Stimulated activated naive B cell treated with anti-CD40 and anti-IgM and Interleukin-4, amounts not matched to agents 10 μg/mL and 1 μg/mL and 100 μg/mL, for 72 hours (primary cell): ENCODE measurements at regions not wholly inside any gene's neighbourhood (a gene's known extent, or its start where the extent isn't known, plus 50 kb on each side); places are given as distances from the start of the nearest gene placed in this dataset.

Source experiments
- ATAC-seq, 2 donors: fragments of 150-1000 bp; cut with Tn5 transposase; replicated peaks; 2 replicates each; pipeline ENCODE4 v1.10.0; 2021; ENCODE audit warnings: moderate library complexity in 1 of 2
- DNase-seq: peaks from one replicate; pipeline ENCODE4 v3.0.0; 2021
- H3K27ac Mint-ChIP-seq: one replicate; pipeline ENCODE4 v1.8.0; 2022; ENCODE audit warnings: mild to moderate bottlenecking, mixed read lengths
- H3K27me3 Mint-ChIP-seq, 2 donors: one replicate each; pipeline ENCODE4 v1.8.0; 2022; ENCODE audit warnings: mixed read lengths in 2 of 2
- H3K36me3 Mint-ChIP-seq, 2 donors: one replicate each; pipeline ENCODE4 v1.8.0; 2022; ENCODE audit warnings: mixed read lengths in 2 of 2, mild to moderate bottlenecking in 1 of 2
- H3K4me1 Mint-ChIP-seq, 2 donors: one replicate each; pipeline ENCODE4 v1.8.0; 2022; ENCODE audit warnings: mixed read lengths in 2 of 2, mild to moderate bottlenecking in 1 of 2
- H3K4me3 Mint-ChIP-seq, 2 donors: one replicate each; pipeline ENCODE4 v1.8.0; 2022; ENCODE audit warnings: mild to moderate bottlenecking in 2 of 2, mixed read lengths in 2 of 2, moderate library complexity in 1 of 2
- H3K9me3 Mint-ChIP-seq, 2 donors: one replicate each; pipeline ENCODE4 v1.8.0; 2022; ENCODE audit warnings: mixed read lengths in 2 of 2, mild to moderate bottlenecking in 1 of 2

DNA sequence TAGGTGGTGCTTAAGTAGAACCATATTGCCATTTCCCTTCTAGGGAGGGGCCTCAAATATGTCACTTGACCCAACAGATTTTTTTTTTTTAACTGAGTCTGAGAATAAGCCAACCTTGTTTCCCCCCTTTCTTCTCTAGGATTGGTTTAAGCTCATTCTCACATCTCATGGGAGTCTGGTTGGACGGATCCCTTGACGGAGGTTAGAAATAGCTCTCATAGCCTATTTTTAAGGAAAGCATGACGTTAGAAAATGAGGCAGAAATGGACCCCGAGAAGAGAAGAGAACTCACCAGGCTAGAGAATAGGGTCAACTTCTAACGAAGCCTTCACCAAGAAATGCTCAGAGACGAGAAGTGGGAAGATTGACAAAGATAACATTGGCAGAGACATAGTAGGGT is 95.1 kb upstream of the ZFHX3 start:
- Mint-ChIP-seq H3K27me3 (no peaks in the 10 kb centered on the region), H3K4me3 (no peak overlapping the region), H3K4me1 (no peaks in the 10 kb centered on the region), H3K9me3 (no peaks in the 10 kb centered on the region), H3K27ac (no peak overlapping the region), H3K36me3 (no peaks in the 10 kb centered on the region)
- no peak for ATAC-seq
- no peak for DNase-seq

DNA sequence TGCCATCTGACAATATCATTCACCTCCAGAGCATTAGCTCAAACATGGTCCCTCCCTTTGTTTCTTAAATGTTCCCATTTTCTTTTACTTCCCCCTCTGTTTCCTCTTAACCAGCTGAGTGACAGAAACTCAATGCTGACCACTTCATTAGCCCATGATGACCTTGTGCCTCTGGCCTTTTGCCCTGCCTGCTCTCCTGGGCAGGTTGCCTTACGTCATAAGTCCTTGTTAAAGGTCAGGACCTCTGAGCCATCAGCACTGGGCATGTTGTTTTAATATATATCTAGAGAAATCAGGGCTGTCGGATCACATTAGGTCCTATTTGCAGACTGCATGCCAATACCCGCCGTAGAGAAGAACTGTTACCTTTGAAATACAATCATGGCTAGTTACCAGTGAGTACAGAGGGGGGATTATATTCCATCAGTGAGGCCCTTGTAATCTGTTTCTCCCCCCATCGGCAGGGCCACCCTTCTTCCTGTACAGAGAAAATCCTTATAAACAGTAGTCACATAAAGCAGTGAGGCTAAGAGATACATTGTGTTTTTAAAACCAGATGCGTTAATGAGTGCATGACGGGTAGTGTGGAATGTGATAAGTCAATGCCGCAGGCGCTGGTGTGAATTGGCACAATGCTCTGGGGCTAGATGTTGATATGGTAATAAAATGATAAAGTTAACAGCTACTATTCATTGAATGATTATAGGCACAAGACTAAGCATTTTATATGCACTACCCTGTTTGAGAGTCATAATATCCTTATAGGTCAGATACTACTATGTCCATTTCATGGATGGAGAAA is 94.3 kb upstream of the ZFHX3 start:
- no peaks in the 10 kb centered on the region for H3K9me3 Mint-ChIP-seq
- no peaks in the 10 kb centered on the region for H3K36me3 Mint-ChIP-seq
- no peak for DNase-seq
- H3K27ac Mint-ChIP-seq: no peak overlapping the region
- H3K27me3 Mint-ChIP-seq: no peaks in the 10 kb centered on the region
- no peak for ATAC-seq
- H3K4me3 Mint-ChIP-seq: no peak overlapping the region
- no peaks in the 10 kb centered on the region for H3K4me1 Mint-ChIP-seq

DNA sequence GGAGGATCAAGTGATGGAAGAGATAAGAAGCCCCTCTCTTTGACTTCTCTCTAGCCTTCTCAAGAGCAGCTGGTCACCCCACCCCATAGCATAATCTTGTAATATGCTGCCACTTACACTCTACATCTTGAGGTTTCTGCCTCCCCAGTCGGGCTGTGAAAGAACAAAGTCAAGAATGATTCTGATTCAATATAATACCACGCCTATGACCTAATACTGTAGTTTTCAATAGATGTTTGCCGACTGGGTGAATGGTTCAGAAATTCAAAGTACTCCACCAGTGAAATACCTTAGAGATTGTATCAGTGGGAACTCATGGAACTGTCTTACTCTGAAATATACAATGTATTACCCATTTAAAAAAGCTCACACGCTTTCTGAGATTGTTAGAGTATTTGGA is 93.0 kb upstream of the ZFHX3 start:
- Mint-ChIP-seq H3K36me3 (peaks cover 0 to 2% of the 10 kb centered on the region in 2 donors), H3K4me3 (no peak overlapping the region), H3K9me3 (no peaks in the 10 kb centered on the region), H3K27ac (no peak overlapping the region), H3K4me1 (no peaks in the 10 kb centered on the region), H3K27me3 (no peaks in the 10 kb centered on the region)
- DNase-seq (no peak), ATAC-seq (no peak)

DNA sequence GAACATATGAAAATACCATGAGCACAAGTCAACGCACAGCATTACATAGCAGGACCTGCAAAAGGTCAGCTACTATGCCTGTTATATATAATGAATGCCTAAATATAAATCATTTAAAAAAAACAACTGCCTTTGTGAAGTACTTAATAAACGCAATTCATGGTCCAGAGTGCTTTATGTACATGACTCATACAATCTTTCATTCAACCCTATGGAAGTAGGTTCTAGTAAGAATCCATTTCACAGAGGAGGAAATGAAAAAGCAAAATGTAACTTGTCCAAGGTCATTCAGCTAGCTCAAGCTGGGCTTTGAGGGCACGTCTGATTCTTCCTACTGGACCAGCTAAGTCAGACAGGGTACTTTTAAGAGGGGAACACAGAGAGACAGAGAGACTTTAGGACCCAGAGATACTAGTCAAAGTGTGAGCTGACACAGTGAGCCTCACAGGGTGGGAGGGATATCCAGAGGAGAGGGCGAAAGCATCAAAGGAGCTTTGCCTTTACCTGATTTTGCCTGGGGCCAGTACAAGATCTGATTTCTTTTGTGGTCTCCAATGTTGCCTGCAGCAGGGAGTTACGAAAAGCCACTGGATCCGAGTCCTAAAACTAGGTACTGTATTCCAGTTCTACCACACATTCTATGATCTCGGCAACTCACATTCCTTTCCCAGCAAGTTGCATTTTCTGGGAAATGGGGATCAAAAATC is 83.4 kb upstream of the ZFHX3 start:
- ATAC-seq: no peak
- Mint-ChIP-seq H3K4me1 (no peaks in the 10 kb centered on the region), H3K27ac (no peak overlapping the region), H3K4me3 (no peak overlapping the region), H3K27me3 (no peaks in the 10 kb centered on the region), H3K36me3 (peaks cover 0 to 2% of the 10 kb centered on the region in 2 donors), H3K9me3 (no peaks in the 10 kb centered on the region)
- DNase-seq: no peak

DNA sequence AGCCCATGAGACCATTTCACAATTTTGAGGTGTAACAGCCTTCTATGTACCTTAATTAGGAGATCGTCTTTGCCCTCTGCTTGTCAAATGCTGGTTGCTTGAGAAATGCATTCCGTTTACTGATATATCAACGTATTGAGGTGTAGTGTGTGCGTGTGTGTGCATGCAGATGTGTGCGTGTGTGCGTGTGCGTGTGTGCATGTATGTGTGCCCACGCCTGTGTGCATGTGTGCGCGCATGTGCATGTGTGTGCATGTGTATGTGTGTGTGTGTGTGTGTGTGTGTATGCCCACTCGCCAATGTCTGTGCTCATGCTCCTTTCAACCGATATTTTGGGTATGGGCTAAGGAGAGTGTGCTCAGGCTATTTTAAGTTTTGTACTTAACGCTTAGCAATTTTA is 81.5 kb upstream of the ZFHX3 start:
- no peak overlapping the region for H3K4me3 Mint-ChIP-seq
- no peaks in the 10 kb centered on the region for H3K9me3 Mint-ChIP-seq
- H3K4me1 Mint-ChIP-seq: no peaks in the 10 kb centered on the region
- no peak for ATAC-seq
- DNase-seq: no peak
- H3K27ac Mint-ChIP-seq: no peak overlapping the region
- no peaks in the 10 kb centered on the region for H3K36me3 Mint-ChIP-seq
- H3K27me3 Mint-ChIP-seq: peaks cover 0 to 3% of the 10 kb centered on the region in 2 donors

DNA sequence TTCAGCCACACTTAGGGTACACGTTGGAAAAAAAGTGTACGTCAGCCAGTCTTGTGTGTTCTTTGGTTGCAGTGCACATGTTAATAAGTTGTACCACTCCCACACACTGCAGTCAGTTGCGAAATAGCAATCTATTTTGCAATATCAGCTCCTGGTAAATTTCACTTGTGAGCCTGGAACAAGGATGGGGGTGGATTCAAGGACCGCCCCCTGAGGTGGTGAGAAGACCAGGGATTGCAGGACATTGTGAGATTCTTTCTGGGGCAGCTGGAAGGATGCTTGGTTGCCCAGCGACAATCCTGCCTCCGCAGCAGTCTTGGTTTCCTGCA is 78.6 kb upstream of the ZFHX3 start:
- Mint-ChIP-seq H3K9me3 (no peaks in the 10 kb centered on the region), H3K4me3 (no peak overlapping the region)

DNA sequence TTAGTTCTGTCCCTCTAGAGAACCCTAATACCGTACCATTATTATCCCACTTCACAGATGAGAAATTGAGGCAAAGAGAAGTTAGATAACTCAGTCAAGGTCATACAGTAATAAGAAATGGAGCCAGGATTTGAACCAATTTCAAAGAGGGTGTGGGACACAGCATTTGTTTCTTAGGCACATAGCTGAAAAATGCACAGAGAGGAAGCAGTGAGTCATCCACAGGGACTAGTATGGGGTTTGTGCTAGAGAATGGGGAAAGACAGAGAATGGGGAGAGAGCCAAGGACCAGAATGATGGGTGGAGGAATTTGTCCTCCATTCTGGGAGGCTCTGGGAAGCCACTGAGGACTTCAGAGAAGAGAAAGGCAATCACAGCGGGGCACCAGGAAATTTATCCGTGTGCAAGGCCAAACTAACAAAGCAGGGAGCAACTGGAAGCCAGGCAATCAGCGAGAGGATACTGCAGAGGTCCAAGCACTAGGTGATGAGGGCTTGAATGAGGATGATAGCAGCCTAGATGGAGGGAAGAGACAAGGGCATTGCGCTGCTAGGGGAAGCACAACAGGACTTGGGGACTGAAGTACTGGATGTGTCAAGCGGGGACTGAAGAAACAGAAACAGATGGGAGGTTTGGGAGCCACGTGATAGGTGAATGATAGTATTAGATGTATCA is 78.1 kb upstream of the ZFHX3 start:
- H3K4me1 Mint-ChIP-seq: peaks cover 0 to 11% of the 10 kb centered on the region in 2 donors
- H3K36me3 Mint-ChIP-seq: no peaks in the 10 kb centered on the region
- H3K27ac Mint-ChIP-seq: no peak overlapping the region
- no peaks in the 10 kb centered on the region for H3K9me3 Mint-ChIP-seq
- no peak overlapping the region for H3K4me3 Mint-ChIP-seq
- DNase-seq (no peak), ATAC-seq (no peak)
- peaks cover 6 to 9% of the 10 kb centered on the region in 2 donors for H3K27me3 Mint-ChIP-seq

More for the DNA sequence above, 78.6 kb upstream of the ZFHX3 start:
- Mint-ChIP-seq H3K4me1 (peaks cover 0 to 11% of the 10 kb centered on the region in 2 donors), H3K27ac (no peak overlapping the region), H3K27me3 (peaks cover 6 to 9% of the 10 kb centered on the region in 2 donors), H3K36me3 (no peaks in the 10 kb centered on the region)
- DNase-seq (no peak), ATAC-seq (no peak)

DNA sequence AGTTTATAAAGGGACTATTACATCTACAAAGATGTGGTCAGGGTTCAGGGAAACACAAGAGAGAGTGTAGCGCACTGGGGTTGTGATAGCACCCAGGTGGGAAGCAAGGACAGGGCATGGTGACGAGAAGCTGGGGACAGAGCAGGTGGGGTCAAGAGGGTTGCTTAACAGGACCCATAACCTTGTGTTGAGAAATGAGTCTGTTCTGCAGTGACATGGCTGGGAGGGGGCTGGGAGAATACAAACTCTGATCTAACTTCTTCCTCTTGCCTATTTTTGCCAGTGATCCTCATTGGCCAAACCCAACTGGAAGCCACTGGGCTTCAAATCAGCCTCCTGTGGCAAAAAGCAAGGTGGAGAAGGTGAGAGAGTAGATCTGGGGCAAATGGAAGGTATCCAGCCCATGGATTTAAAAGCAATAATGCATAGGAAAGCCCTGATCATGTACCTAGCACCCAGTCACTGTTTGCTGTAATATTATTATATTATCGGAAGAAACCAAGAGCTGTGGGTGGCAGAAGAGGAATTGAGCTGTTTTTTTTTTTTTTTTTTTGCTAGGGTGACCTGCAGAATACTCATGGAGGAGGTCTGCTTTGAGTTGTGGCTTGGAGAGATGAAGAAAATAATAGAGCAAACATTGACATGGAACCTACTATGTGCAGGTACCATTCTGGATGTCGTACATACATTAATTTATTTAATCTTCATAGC is 76.9 kb upstream of the ZFHX3 start:
- ATAC-seq (no peak), DNase-seq (no peak)
- H3K27ac Mint-ChIP-seq: no peak overlapping the region
- no peak overlapping the region for H3K4me3 Mint-ChIP-seq
- H3K27me3 Mint-ChIP-seq: peaks cover 6 to 9% of the 10 kb centered on the region in 2 donors
- no peaks in the 10 kb centered on the region for H3K36me3 Mint-ChIP-seq
- peaks cover 0 to 3% of the 10 kb centered on the region in 2 donors for H3K9me3 Mint-ChIP-seq
- peaks cover 0 to 11% of the 10 kb centered on the region in 2 donors for H3K4me1 Mint-ChIP-seq

DNA sequence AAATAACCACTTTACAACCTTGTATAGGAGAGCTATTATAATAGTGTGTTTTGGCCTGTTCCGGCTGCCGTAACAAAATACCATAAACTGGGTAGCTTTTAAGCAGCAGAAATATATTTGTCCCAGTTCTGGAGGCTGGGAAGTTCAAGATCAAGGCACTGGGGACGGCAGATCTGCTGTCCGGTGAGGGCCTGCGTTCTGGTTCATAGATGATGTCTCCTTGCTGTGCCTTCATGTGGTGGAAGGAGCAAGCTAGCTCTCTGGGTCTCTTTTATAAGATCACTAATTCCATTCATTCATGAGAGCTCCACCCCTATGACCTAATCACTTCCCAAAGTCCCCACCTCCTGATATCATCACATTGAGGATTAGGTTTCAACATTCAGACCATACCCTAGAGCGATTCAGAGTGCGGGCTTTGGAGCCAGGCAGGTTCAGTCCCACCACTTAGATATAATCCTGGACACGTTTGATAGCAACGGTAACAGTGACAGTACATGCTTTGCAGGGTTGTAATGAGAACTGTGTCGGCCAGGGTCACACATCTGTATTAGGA is 76.2 kb upstream of the ZFHX3 start:
- DNase-seq: no peak
- Mint-ChIP-seq H3K4me3 (no peak overlapping the region), H3K9me3 (peaks cover 0 to 3% of the 10 kb centered on the region in 2 donors)

DNA sequence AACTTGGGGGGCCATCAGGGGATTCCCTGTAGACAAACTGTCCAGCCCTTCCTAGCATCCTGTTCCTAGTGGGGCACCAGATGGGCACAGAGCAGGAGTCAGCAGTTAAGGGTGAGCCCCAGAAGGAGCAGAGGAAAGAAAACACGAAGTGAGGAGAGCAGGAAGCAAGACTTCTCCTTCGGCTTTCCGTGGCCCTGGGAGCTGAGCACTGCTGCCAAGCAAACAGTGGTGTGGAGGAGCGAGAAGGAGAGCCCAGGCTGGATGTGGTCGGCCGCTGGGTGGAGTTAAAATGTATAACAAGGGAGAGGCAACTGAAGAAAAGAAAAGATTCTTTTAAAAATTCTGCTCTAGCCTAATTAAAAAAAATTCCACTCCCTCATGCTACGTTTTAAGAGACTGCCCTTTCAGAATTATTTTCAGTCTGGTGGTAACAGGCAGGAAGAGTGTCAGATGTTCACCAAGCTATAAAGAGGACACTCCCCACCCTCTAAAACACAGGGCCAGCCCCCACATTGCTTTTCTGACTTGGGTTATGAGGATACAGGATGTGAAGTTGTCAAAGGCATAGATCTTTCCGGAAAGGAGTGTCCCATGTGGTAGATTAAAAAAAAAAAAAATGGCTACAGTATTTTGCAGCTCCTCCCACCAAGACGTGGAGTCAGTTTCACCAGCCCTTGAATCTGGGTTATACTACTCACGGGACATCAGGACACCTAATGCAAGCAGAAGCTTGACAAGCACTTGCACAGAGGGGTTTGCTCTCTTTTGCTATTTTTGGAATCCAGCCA is 74.9 kb upstream of the ZFHX3 start:
- ATAC-seq: peak; percentile 41 to 50

More for the DNA sequence above, 76.2 kb upstream of the ZFHX3 start:
- peaks cover 0 to 11% of the 10 kb centered on the region in 2 donors for H3K4me1 Mint-ChIP-seq
- peaks cover 6 to 9% of the 10 kb centered on the region in 2 donors for H3K27me3 Mint-ChIP-seq
- no peak for ATAC-seq
- H3K36me3 Mint-ChIP-seq: no peaks in the 10 kb centered on the region
- H3K27ac Mint-ChIP-seq: no peak overlapping the region

DNA sequence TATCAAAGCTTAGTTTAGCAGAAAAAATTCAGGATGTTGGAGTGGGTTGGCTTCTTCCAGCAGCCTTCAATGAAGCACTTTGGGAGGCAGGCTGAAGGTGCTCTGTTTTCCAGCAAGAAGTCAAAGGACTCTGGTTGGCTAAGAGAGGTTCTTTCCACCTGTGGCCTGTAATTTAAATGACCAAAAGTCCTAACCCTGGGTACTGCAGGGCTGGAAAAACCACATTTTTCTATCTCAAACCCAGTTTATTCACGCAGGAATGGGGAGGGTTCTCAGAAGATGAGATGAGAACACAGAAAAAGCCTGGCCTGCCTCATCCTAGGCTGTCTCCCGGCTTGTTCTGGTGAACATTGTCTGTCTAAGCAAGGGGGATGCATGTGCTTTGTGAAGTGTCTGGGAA is 68.6 kb upstream of the ZFHX3 start:
- Mint-ChIP-seq H3K4me1 (no peaks in the 10 kb centered on the region), H3K27ac (no peak overlapping the region), H3K27me3 (no peaks in the 10 kb centered on the region), H3K9me3 (peaks cover 3 to 7% of the 10 kb centered on the region in 2 donors), H3K36me3 (no peaks in the 10 kb centered on the region), H3K4me3 (no peak overlapping the region)
- no peak for DNase-seq
- ATAC-seq: no peak

More for the DNA sequence above, 74.9 kb upstream of the ZFHX3 start:
- Mint-ChIP-seq H3K36me3 (no peaks in the 10 kb centered on the region), H3K4me3 (no peak overlapping the region), H3K4me1 (peaks cover 0 to 11% of the 10 kb centered on the region in 2 donors), H3K27ac (no peak overlapping the region), H3K27me3 (peaks cover 6 to 9% of the 10 kb centered on the region in 2 donors), H3K9me3 (peaks cover 2 to 5% of the 10 kb centered on the region in 2 donors)
- DNase-seq: no peak

DNA sequence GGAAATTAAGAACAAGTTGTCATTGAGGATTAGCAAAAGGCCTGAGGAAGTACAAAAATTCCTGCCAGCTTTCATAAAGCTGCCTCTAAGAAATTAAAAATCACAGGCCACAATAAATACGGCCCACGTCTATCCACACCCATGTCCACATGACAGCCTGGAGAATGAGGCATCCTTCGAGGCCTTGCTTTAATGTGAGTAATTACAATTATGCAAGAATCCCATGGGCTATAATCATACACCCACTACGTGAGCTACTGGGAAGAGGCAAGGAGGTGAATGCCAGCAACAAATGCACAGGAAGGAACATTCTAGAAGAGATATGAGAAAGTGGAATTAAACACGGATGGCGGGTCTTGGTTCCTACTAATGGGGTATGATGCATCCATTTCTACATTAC is 65.4 kb upstream of the ZFHX3 start:
- Mint-ChIP-seq H3K4me1 (no peaks in the 10 kb centered on the region), H3K9me3 (peaks cover 2 to 3% of the 10 kb centered on the region in 2 donors), H3K27ac (no peak overlapping the region), H3K4me3 (no peak overlapping the region), H3K27me3 (no peaks in the 10 kb centered on the region), H3K36me3 (no peaks in the 10 kb centered on the region)
- no peak for ATAC-seq
- DNase-seq: no peak

DNA sequence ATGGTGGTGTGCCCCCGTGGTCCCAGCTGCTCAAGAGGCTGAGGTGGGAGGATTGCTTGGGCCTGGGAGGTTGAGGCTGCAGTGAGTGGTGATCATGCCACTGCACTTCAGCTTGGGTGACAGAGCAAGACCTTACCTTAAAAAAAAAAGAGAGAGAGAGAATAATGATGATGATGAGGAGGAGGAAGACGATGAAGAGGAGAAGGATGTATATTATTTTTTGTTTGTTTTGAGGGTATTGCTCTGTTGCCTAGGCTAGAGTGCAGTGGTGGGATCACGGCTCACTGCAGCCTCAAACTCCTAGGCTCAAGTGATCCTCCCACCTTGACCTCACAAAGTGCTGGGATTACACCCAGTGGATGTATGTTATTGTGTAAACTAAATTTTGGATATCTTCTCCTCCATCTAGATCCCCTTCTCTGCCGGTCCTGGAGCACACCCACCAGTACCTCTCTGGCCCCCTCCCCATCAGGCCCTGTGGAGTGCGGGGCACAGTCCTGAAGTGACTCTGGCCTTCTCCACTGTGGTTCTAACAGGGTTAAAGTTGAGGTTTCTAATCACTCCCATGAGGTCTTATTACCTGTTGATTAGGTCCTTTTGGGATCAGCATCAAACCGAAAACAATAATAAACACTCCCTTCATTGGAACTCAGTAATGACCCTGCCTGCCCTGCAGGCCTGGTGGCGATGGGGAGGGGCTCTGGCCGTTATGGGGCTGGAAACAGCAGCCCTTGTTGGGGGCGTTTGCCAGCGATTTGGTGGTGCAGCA is 60.5 kb upstream of the ZFHX3 start:
- Mint-ChIP-seq H3K27me3 (no peaks in the 10 kb centered on the region), H3K36me3 (no peaks in the 10 kb centered on the region), H3K4me1 (no peaks in the 10 kb centered on the region), H3K9me3 (no peaks in the 10 kb centered on the region), H3K27ac (no peak overlapping the region), H3K4me3 (no peak overlapping the region)
- no peak for DNase-seq
- no peak for ATAC-seq
